Heart left ventricle (tissue), 13 donors: ENCODE measurements at regions not wholly inside any gene's neighbourhood (a gene's known extent, or its start where the extent isn't known, plus 50 kb on each side); places are given as distances from the start of the nearest gene placed in this dataset.

ENCODE experiments used
- CTCF ChIP-seq, 12 donors: fragments of 200-600 bp; sonication (generic) in 4 of 12; IDR thresholded peaks; one replicate each; pipeline versions ENCODE4 v1.5.0 to v1.8.0; 2018 to 2022; ENCODE audit warnings: antibody characterized with exemption in 12 of 12, mild to moderate bottlenecking in 5 of 12
- POLR2A ChIP-seq, 2 donors: fragments of 450-650 bp; IDR thresholded peaks; one replicate each; pipeline ENCODE4 v1.6.1; 2017; ENCODE audit warnings: antibody characterized with exemption in 2 of 2, mild to moderate bottlenecking in 2 of 2, moderate library complexity in 2 of 2
- donor health status: ischemic (EF 13 %, LVEDD 7.1; RV severe dilation, severe dysfunction).
- donor health status: DM: no; HTN: yes; CAD: no.
- donor health status: DM: no; HTN: no; CAD: no.
- donor health status: ischemic (EF 25% LVEDD 6.9; RV normal size, moderate dysfunction).
- donor health status: ischemic (EF 25% LVEDD 5.7; RV mildly dilated, moderate dysfunction).
- donor health status: ischemic (EF 35%, LVEDD 5.7; RV mildly dilated, moderate dysfunction).
- donor health status: nonischemic (EF 11% LVEDD 7.7; RV severe dilation, severe dysfunction).
- donor health status: DM: yes; HTN: yes; CAD: no.
- donor health status: PGD.
- donor health status: ischemic (EF 29% LVEDD 5.4; RV normal size, mild dysfunction).
- donor health status: nonischemic (EF 23%, LVEDD 6.1; RV moderate dilation, normal function).

DNA sequence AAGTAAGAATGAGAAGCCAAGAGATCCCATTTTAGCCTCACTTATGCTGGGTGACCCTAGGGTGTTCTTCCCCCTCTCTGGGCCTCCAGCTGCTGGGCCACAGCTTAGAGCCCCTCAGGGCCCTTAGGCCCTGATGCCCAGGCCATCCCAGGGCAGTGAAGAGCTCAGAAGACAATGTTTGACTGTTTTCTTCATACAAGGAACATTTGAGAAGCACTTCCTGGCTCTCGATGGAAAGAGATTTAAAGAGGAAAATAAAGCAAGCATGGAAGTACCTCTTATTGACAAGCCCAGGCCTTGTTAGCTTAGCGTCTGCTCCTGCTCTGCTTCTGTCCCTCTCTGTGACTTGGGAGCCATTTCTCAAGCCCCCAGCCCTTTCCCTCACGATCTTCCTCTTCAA is 165.9 kb upstream of the SMIM23 start:
- TF ChIP-seq CTCF (IDR thresholded peaks at IDR 0.05), result no peak
- TF ChIP-seq POLR2A (IDR thresholded peaks at IDR 0.05), result no peak
